SK-N-MC (cell line): ENCODE measurements at regions not wholly inside any gene's neighbourhood (a gene's known extent, or its start where the extent isn't known, plus 50 kb on each side); places are given as distances from the start of the nearest gene placed in this dataset.

ENCODE experiments used
- EZH2 ChIP-seq: fragments of 200-600 bp; sonication (generic); IDR thresholded peaks from one replicate; pipeline ENCODE4 v1.6.1; 2017; ENCODE audit warnings: antibody characterized with exemption
- FOXP2 ChIP-seq: optimal IDR thresholded peaks from 2 replicates; pipeline ENCODE3; 2011; ENCODE audit warnings: mild to moderate bottlenecking, moderate library complexity; ENCODE audit not compliant: insufficient read depth; ENCODE audit errors: extremely low read length, control extremely low read depth
- POLR2AphosphoS5 ChIP-seq: IDR thresholded peaks from 2 replicates; pipeline ENCODE4 v1.6.1; 2012; ENCODE audit warnings: mild to moderate bottlenecking, low read depth, low read length, borderline replicate concordance

DNA sequence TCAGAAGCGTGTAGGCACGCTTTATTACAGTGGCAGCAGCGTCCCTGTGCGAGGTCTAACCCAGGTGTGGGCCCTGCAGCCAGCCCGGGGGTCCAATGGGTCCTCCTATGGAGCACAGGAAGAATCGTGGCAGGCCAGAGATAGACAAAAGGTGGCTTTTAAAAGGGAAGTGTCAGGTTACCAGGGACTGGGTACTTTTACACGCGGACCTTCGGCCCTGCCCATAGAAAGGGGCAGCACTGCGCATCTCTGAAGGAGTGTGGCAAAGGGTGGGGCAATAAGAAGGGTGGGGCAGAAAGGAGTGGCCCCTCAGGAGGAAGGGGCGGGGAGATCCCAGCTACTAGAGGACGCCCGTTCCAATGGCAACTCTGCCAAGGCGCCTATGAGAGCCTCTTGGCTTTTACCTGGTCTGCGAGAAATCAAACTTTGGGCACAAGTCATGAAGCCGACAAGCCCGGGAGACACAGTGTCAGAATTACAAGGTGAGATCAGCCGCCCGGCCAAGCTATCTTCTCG is 1419.8 kb downstream of the UQCRFS1 start:
- TF ChIP-seq EZH2 (no peak), POLR2AphosphoS5 (peak; percentile 41; the same call in 1 of the 2 replicates), FOXP2 (no peak)
